Right atrium auricular region (tissue), 2 donors: ENCODE measurements at regions not wholly inside any gene's neighbourhood (a gene's known extent, or its start where the extent isn't known, plus 50 kb on each side); places are given as distances from the start of the nearest gene placed in this dataset.

Source experiments
- DNase-seq: peaks from one replicate; pipeline ENCODE4 v3.0.0-alpha.2; 2019; ENCODE audit warnings: low spot score
- H3K27ac ChIP-seq, 2 donors: fragments of 200-600 bp; sonication (generic); 1 replicate in 1 of 2; 2 replicates in 1 of 2; pipeline ENCODE4 v1.5.1; 2016 to 2019
- H3K27me3 ChIP-seq, 2 donors: fragments of 200-600 bp; sonication (generic); one replicate each; pipeline versions ENCODE4 v1.5.1 to v1.6.0; 2017 to 2019
- H3K36me3 ChIP-seq: fragments of 200-600 bp; sonication (generic); one replicate; pipeline ENCODE4 v1.5.1; 2016
- H3K4me1 ChIP-seq, 2 donors: fragments of 200-600 bp; sonication (generic); one replicate each; pipeline versions ENCODE4 v1.5.1 to v1.6.0; 2017 to 2019
- H3K4me3 ChIP-seq, 2 donors: fragments of 200-600 bp; sonication (generic); 1 replicate in 1 of 2; 2 replicates in 1 of 2; pipeline ENCODE4 v1.5.1; 2017 to 2019; ENCODE audit warnings: mild to moderate bottlenecking in 1 of 2, moderate library complexity in 1 of 2
- H3K9me3 ChIP-seq, 2 donors: fragments of 200-600 bp; sonication (generic); one replicate each; pipeline ENCODE4 v1.5.1; 2019
- TF ChIP-seq, protein P1 (sequence below), 2 donors: fragments of 200-600 bp; sonication (generic); IDR thresholded peaks; one replicate each; pipeline ENCODE4 v1.5.1; 2019; ENCODE audit warnings: antibody characterized with exemption in 2 of 2

DNA sequence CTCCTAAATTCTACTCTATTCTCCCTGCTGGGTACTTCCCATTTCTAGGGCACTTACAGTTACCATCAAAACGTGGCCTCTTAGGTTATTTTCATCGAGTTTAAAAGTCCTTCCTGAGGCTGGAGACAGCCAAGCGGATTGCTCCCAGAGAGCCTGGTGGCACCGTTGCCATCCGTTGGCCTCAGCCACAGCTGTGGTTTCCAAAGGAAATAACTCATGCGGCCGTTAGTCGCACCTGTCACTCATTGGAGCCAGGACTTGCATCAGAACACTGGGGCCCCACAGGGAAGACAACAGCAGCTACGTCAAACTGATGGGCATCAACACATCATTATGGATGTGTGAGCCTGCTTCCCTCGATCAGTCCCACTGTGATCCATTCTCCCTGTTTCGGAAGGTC is 453.4 kb downstream of the BCL11A start:
- no peaks in the 10 kb centered on the region for H3K4me1 ChIP-seq
- no peak overlapping the region for H3K27ac ChIP-seq
- H3K4me3 ChIP-seq = no peak overlapping the region
- DNase-seq = no peak
- H3K36me3 ChIP-seq = no peaks in the 10 kb centered on the region
- H3K27me3 ChIP-seq = no peaks in the 10 kb centered on the region
- H3K9me3 ChIP-seq = no peaks in the 10 kb centered on the region
- TF ChIP-seq, protein P1, sequence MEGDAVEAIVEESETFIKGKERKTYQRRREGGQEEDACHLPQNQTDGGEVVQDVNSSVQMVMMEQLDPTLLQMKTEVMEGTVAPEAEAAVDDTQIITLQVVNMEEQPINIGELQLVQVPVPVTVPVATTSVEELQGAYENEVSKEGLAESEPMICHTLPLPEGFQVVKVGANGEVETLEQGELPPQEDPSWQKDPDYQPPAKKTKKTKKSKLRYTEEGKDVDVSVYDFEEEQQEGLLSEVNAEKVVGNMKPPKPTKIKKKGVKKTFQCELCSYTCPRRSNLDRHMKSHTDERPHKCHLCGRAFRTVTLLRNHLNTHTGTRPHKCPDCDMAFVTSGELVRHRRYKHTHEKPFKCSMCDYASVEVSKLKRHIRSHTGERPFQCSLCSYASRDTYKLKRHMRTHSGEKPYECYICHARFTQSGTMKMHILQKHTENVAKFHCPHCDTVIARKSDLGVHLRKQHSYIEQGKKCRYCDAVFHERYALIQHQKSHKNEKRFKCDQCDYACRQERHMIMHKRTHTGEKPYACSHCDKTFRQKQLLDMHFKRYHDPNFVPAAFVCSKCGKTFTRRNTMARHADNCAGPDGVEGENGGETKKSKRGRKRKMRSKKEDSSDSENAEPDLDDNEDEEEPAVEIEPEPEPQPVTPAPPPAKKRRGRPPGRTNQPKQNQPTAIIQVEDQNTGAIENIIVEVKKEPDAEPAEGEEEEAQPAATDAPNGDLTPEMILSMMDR (IDR thresholded peaks at IDR 0.05) = no peak

DNA sequence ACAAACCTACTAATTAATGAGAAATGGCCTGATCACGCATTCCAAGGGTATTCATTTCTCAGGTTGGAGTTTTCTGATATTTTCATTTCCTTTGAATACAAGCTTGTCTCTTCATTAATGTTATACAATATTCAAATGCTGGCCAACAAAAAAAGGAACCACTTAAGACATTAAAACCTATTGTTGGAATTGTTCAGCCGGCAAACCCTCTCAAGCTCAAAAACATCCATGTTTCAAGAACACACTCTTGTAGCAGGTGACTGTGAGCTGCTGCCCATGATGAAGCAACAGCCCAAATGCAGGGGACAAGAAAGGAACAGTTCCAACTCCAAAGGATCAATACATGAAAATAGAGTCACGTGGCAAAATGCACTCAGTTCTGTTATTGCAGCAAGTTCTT is 454.5 kb downstream of the BCL11A start:
- Histone ChIP-seq H3K36me3 (no peaks in the 10 kb centered on the region), H3K9me3 (no peaks in the 10 kb centered on the region), H3K4me3 (no peak overlapping the region), H3K27ac (no peak overlapping the region), H3K27me3 (no peaks in the 10 kb centered on the region), H3K4me1 (no peaks in the 10 kb centered on the region)
- DNase-seq = no peak
- TF ChIP-seq, protein P1 (IDR thresholded peaks at IDR 0.05) = no peak

DNA sequence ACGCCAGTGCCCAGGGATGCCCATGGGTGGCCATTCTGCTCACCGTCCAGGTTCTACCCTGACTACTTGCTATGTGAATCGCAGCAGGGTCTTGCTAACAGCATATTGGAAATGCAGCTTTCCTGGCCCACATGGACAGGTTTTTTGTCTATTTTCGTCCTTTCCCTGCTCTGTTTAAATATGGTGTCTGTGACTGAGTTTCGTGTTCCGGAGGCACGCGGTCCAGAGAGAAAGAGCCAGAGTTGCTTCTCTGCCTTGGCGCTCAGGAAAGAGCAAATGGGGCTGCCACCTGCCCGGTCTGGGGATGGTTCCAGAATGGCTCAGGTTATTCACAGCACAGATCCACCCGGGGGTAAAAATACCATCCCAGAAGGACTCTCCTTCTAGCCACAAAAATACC is 456.2 kb downstream of the BCL11A start:
- no peak for DNase-seq
- no peaks in the 10 kb centered on the region for H3K4me1 ChIP-seq
- H3K27ac ChIP-seq = no peak overlapping the region
- no peaks in the 10 kb centered on the region for H3K36me3 ChIP-seq
- no peak overlapping the region for H3K4me3 ChIP-seq
- H3K9me3 ChIP-seq = no peaks in the 10 kb centered on the region
- TF ChIP-seq, protein P1 (IDR thresholded peaks at IDR 0.05) = no peak
- H3K27me3 ChIP-seq = no peaks in the 10 kb centered on the region

DNA sequence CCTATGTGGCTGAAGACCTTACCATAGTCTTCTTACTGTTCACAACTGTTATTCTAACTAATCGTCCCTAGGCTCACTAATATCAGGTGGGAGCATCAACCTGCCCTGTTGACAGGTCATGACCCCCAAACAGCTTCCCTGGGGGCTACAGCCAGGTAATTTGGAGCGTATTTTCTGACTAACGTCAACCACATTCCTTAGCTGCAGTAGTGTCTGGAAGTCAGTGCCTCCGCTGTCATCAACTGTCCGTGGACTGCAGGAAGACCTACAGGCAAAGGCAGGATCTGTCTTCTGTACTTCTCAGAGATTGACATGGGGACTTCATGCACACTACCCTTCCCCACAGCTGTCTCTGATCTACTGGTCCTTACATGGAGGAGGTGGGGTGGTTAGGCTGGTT is 456.9 kb downstream of the BCL11A start:
- H3K9me3 ChIP-seq = no peaks in the 10 kb centered on the region
- no peak for DNase-seq
- no peaks in the 10 kb centered on the region for H3K4me1 ChIP-seq
- no peaks in the 10 kb centered on the region for H3K27me3 ChIP-seq
- H3K36me3 ChIP-seq = no peaks in the 10 kb centered on the region
- H3K27ac ChIP-seq = no peak overlapping the region
- H3K4me3 ChIP-seq = no peak overlapping the region
- TF ChIP-seq, protein P1 (IDR thresholded peaks at IDR 0.05) = no peak

DNA sequence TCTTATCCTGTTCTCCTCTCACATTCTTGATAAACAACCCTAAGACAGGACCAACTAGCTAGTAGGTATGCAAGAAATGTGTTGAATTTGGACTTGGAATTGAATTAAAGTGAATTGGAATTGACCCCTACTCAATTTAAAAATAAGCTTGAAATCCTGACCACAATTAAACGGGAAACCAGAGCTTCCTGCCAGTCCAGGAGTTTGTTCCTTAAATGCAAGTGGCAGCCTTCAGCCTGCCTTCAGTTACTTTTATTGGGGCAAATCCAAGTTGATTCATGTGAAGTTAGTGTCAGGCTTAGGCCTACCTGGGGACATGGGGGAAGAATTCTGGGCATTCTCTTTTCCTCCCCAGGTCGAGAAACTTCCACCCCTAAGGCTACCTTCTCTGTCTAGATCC is 457.6 kb downstream of the BCL11A start:
- no peak overlapping the region for H3K27ac ChIP-seq
- no peak for DNase-seq
- H3K27me3 ChIP-seq = no peaks in the 10 kb centered on the region
- H3K9me3 ChIP-seq = no peaks in the 10 kb centered on the region
- H3K36me3 ChIP-seq = no peaks in the 10 kb centered on the region
- H3K4me1 ChIP-seq = no peaks in the 10 kb centered on the region
- no peak overlapping the region for H3K4me3 ChIP-seq
- TF ChIP-seq, protein P1 (IDR thresholded peaks at IDR 0.05) = no peak

DNA sequence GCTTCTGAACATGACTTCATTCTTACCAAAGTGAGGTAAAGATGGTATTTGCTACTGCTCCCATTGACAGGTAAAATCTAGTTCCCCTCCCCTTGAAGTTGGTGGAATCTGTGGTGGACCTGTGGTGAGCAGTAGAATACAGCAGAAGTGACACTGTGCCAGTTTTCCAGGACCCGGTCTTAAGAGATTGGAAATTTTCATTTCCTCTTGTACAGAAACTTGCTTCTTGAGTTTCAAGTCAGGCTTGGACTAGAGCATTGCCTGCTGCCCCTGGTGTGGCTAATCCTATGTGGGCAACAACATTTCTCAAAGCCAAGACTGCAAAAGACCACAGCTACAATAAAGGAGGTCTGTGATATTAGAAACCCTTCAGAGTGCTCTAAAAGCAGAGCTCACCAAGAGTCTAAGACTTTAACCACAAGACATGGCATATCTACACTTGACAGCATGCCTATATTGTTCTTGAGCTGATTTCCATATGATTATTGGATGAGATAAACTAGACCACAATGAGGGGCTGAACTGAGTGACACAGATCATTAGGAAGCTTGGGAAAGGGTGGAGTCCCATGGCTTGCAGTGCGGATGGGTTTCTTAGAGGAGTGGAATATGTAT is 458.1 kb downstream of the BCL11A start:
- no peaks in the 10 kb centered on the region for H3K27me3 ChIP-seq
- no peaks in the 10 kb centered on the region for H3K4me1 ChIP-seq
- H3K9me3 ChIP-seq = no peaks in the 10 kb centered on the region
- no peak overlapping the region for H3K27ac ChIP-seq
- no peak overlapping the region for H3K4me3 ChIP-seq
- DNase-seq = no peak
- TF ChIP-seq, protein P1 (IDR thresholded peaks at IDR 0.05) = no peak
- no peaks in the 10 kb centered on the region for H3K36me3 ChIP-seq
